HepG2 (cell line): ENCODE measurements at regions not wholly inside any gene's neighbourhood (a gene's known extent, or its start where the extent isn't known, plus 50 kb on each side); places are given as distances from the start of the nearest gene placed in this dataset.

Experiments
- ATAC-seq: fragments of 200-7000 bp; cut with Tn5 transposase; 3 replicates; pipeline ENCODE4 v1.9.1; 2020; ENCODE audit warnings: mild to moderate bottlenecking, moderate library complexity
- BruUV-seq: library from RNA; stranded (reverse); fragments of 400-500 nt; replicated peaks from 2 replicates; lab custom pipeline; 2021; lab: Mats Ljungman, UMichigan
- CTCF ChIA-PET: fragments of 300-600 bp; formaldehyde crosslinking; extraction: SDS; loops from one replicate; lab custom pipeline; 2021; ENCODE audit warnings: low total read pairs, inconsistent platforms, low intra/inter-chr PET ratio; lab: Yijun Ruan, JAX
- POLR2A ChIA-PET: fragments of 350-600 bp; sonication (Branson Sonifier 250); formaldehyde crosslinking; loops from one replicate; lab custom pipeline; 2020; ENCODE audit warnings: antibody characterized with exemption, inconsistent platforms; lab: Yijun Ruan, JAX
- DNase-seq: peaks from one replicate; pipeline ENCODE4 v3.0.0-alpha.2; 2015; ENCODE audit warnings: low spot score
- FAIRE-seq: peaks from 3 replicates; lab custom pipeline; 2011; peaks lifted over from hg19 to GRCh38; lab: Jason Lieb, UNC
- H2AFZ ChIP-seq: one replicate; pipeline ENCODE4 v1.6.1; 2011; ENCODE audit warnings: low read length, inconsistent platforms
- H3K27ac ChIP-seq: fragments of 300-600 bp; 3 replicates; pipeline ENCODE4 v1.8.0; 2011; ENCODE audit warnings: mixed run types, mild to moderate bottlenecking, mixed read lengths, low read length, inconsistent platforms; ENCODE audit not compliant: insufficient read depth; ENCODE audit errors: extremely low read length
- H3K27me3 ChIP-seq, 2 experiments: fragments of 200-600 bp in 1 of 2; 2 replicates in 1 of 2; 3 replicates in 1 of 2; pipeline versions ENCODE4 v1.6.0 to v1.8.0; 2011; ENCODE audit warnings: low read length in 2 of 2, mild to moderate bottlenecking in 2 of 2, moderate library complexity in 2 of 2, inconsistent platforms in 1 of 2; ENCODE audit not compliant: insufficient read depth in 2 of 2, control insufficient read depth in 1 of 2
- H3K36me3 ChIP-seq, 2 experiments: fragments of 200-600 bp in 1 of 2; replicated peaks in 1 of 2; 2 replicates in 1 of 2; 3 replicates in 1 of 2; pipeline versions ENCODE4 v1.5.1 to v1.8.0; 2011; ENCODE audit warnings: low read length in 2 of 2, inconsistent platforms in 1 of 2; ENCODE audit not compliant: insufficient read depth in 2 of 2, control insufficient read depth in 1 of 2
- H3K4me1 ChIP-seq: 2 replicates; pipeline ENCODE4 v1.5.1; 2012; ENCODE audit warnings: low read length, inconsistent platforms; ENCODE audit not compliant: insufficient read depth
- H3K4me2 ChIP-seq: 2 replicates; pipeline ENCODE4 v1.6.0; 2011; ENCODE audit warnings: low read depth, low read length, inconsistent platforms
- H3K4me3 ChIP-seq, 3 experiments: fragments of 200-600 bp in 1 of 3; sonication (generic), shearing (Covaris generic) in 1 of 3; replicated peaks in 1 of 3; 2 replicates each; pipeline ENCODE4 v1.5.1; 2011 to 2016; ENCODE audit warnings: low read length in 3 of 3, inconsistent platforms in 2 of 3, low read depth in 2 of 3, mild to moderate bottlenecking in 2 of 3, control low read depth in 1 of 3, mixed read lengths in 1 of 3; ENCODE audit not compliant: insufficient read depth in 1 of 3
- H3K79me2 ChIP-seq: one replicate; pipeline ENCODE4 v1.6.1; 2011; ENCODE audit warnings: low read length, inconsistent platforms; ENCODE audit not compliant: insufficient read depth
- H3K9ac ChIP-seq: 2 replicates; pipeline ENCODE4 v1.6.0; 2011; ENCODE audit warnings: mild to moderate bottlenecking, low read depth, low read length, inconsistent platforms; ENCODE audit not compliant: insufficient read depth
- H3K9me3 ChIP-seq: 2 replicates; pipeline ENCODE4 v1.5.1; 2012; ENCODE audit warnings: mild to moderate bottlenecking, low read length
- H4K20me1 ChIP-seq: 2 replicates; pipeline ENCODE4 v1.6.0; 2011; ENCODE audit warnings: inconsistent platforms, mild to moderate bottlenecking, low read length, moderate library complexity; ENCODE audit not compliant: insufficient read depth
- JARID2 ChIP-seq: sonication (generic); formaldehyde crosslinking; IDR thresholded peaks from 2 replicates; pipeline ENCODE4 v1.8.1; 2023; ENCODE audit warnings: missing genetic modification reagents, inconsistent platforms; ENCODE audit not compliant: insufficient replicate concordance
- KLF12 ChIP-seq: sonication (generic); formaldehyde crosslinking; IDR thresholded peaks from 2 replicates; pipeline ENCODE4 v1.4.0; 2020; ENCODE audit warnings: missing genetic modification reagents, borderline replicate concordance
- LRRFIP1 ChIP-seq: sonication (generic); formaldehyde crosslinking; conservative IDR thresholded peaks from 2 replicates; pipeline ENCODE4 v1.4.0; 2020; ENCODE audit warnings: missing genetic modification reagents
- SMYD3 ChIP-seq: sonication (generic); formaldehyde crosslinking; IDR thresholded peaks from 2 replicates; pipeline ENCODE4 v1.8.1; 2023; ENCODE audit warnings: mild to moderate bottlenecking, missing genetic modification reagents
- SRF ChIP-seq: IDR thresholded peaks from 2 replicates; pipeline ENCODE4 v1.6.1; 2011; ENCODE audit warnings: mild to moderate bottlenecking, low read depth, low read length, moderate library complexity
- TMF1 ChIP-seq: sonication (generic); formaldehyde crosslinking; IDR thresholded peaks from 2 replicates; pipeline ENCODE4 v1.8.1; 2022; ENCODE audit warnings: low read depth, missing genetic modification reagents
- TOE1 ChIP-seq: sonication (generic); formaldehyde crosslinking; IDR thresholded peaks from 2 replicates; pipeline ENCODE4 v1.4.0; 2020; ENCODE audit warnings: mild to moderate bottlenecking, missing genetic modification reagents
- ZNF280B ChIP-seq: sonication (generic); formaldehyde crosslinking; IDR thresholded peaks from 2 replicates; pipeline ENCODE4 v1.5.0; 2020; ENCODE audit warnings: missing genetic modification reagents, mild to moderate bottlenecking, borderline replicate concordance
- ZNF282 ChIP-seq: fragments of 450-650 bp; IDR thresholded peaks from 2 replicates; pipeline ENCODE4 v1.6.1; 2018; ENCODE audit not compliant: partially characterized antibody
- ZNF337 ChIP-seq: sonication (generic); formaldehyde crosslinking; IDR thresholded peaks from 2 replicates; pipeline ENCODE4 v1.5.1; 2020; ENCODE audit warnings: missing genetic modification reagents, low read depth, mild to moderate bottlenecking, borderline replicate concordance
- WGBS: methylation state at CpG from one replicate; pipeline ENCODE4 v1.1.6; 2017; ENCODE audit warnings: low lambda C conversion rate; 5-methylcytosine and 5-hydroxymethylcytosine counted together
- in situ Hi-C: cut with HindIII; loops from 2 replicates; pipeline ENCODE4 v1.10.0; 2017; ENCODE audit warnings: low pct_unique_long_range_greater_than_20kb; ENCODE audit not compliant: extremely low pct_ligation_motif_present
- intact Hi-C: fragments of 100-400 bp; cut with micrococcal nuclease; formaldehyde crosslinking; loops from one replicate; pipeline ENCODE4 v1.10.0; 2022; ENCODE audit not compliant: unreplicated experiment

GRCh38 chr2:150598383-150598782 is 110.9 kb upstream of the RND3 start:
- no peak overlapping the region for H2AFZ ChIP-seq
- no peak for TF ChIP-seq SMYD3 (CRISPR knock-in tag)
- no peak for TF ChIP-seq JARID2
- no peak for TF ChIP-seq ZNF282
- no peak for TF ChIP-seq KLF12 (CRISPR knock-in tag)
- TF ChIP-seq ZNF337 (CRISPR knock-in tag): no peak
- TF ChIP-seq TMF1 (CRISPR knock-in tag): no peak
- TF ChIP-seq LRRFIP1 (CRISPR knock-in tag): no peak
- no peak for TF ChIP-seq SRF
- no peak for TF ChIP-seq TOE1
- TF ChIP-seq ZNF280B (CRISPR knock-in tag): no peak
- in situ Hi-C loops (no loop called here), intact Hi-C loops (no loop called here)
- H3K27me3 ChIP-seq: no peaks in the 10 kb centered on the region
- H3K27ac ChIP-seq: no peak overlapping the region
- no TSS peak for BruUV-seq
- no peaks in the 10 kb centered on the region for H4K20me1 ChIP-seq
- DNase-seq: no peak
- H3K79me2 ChIP-seq: no peaks in the 10 kb centered on the region
- FAIRE-seq: no peak
- H3K36me3 ChIP-seq: no peaks in the 10 kb centered on the region
- no peak overlapping the region for H3K9ac ChIP-seq
- ATAC-seq: no peak
- POLR2A ChIA-PET: no interaction called here
- peaks cover 8% of the 10 kb centered on the region for H3K4me1 ChIP-seq
- H3K4me2 ChIP-seq: no peak overlapping the region
- no peak overlapping the region for H3K4me3 ChIP-seq
- H3K9me3 ChIP-seq: no peaks in the 10 kb centered on the region
- WGBS: 29% methylated on average over 2 of the region's 2 CpGs
- CTCF ChIA-PET: no interaction called here
